Osteocyte (in vitro differentiated cells): ENCODE measurements at regions not wholly inside any gene's neighbourhood (a gene's known extent, or its start where the extent isn't known, plus 50 kb on each side); places are given as distances from the start of the nearest gene placed in this dataset.

Source experiments
- DNase-seq: peaks from one replicate; pipeline ENCODE4 v3.0.0; 2021; ENCODE audit warnings: mixed read lengths; ENCODE audit not compliant: unreplicated experiment; ENCODE audit errors: extremely low spot score
- H3K27ac Mint-ChIP-seq: one replicate; pipeline ENCODE4 v1.8.0; 2021; ENCODE audit warnings: mild to moderate bottlenecking, mixed read lengths; ENCODE audit not compliant: unreplicated experiment
- H3K27me3 Mint-ChIP-seq: one replicate; pipeline ENCODE4 v1.8.0; 2021; ENCODE audit warnings: mixed read lengths; ENCODE audit not compliant: unreplicated experiment
- H3K36me3 Mint-ChIP-seq: one replicate; pipeline ENCODE4 v1.8.0; 2021; ENCODE audit warnings: mixed read lengths; ENCODE audit not compliant: unreplicated experiment
- H3K4me1 Mint-ChIP-seq: one replicate; pipeline ENCODE4 v1.8.0; 2021; ENCODE audit warnings: mixed read lengths; ENCODE audit not compliant: unreplicated experiment
- H3K4me3 Mint-ChIP-seq: one replicate; pipeline ENCODE4 v1.8.0; 2021; ENCODE audit warnings: mild to moderate bottlenecking, moderate library complexity, mixed read lengths; ENCODE audit not compliant: unreplicated experiment
- H3K9me3 Mint-ChIP-seq: one replicate; pipeline ENCODE4 v1.8.0; 2021; ENCODE audit warnings: mixed read lengths; ENCODE audit not compliant: unreplicated experiment
- TF ChIP-seq, protein P1 (sequence below): fragments of 200-600 bp; sonication (generic); IDR thresholded peaks from 2 replicates; pipeline ENCODE4 v1.5.0; 2021; ENCODE audit warnings: antibody characterized with exemption, mild to moderate bottlenecking, moderate library complexity

DNA sequence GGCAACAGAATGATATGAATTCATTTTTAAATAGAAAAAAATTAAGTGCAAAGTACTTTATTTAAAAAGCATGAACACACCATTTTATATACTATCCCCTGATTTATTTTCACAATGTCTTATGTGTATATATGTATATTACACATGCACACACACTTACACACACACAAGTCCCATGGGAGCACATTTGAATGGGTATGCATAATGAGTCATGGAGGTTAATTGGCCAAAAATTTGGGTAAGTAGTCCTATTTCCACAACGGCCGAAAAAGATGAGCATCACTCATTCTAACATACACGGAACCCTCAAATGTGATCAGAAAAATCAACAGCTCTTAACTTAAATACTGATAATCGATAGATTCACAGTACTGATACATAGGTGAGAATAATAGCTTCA, 97.4 kb upstream of the NABP1 start:
- H3K27ac Mint-ChIP-seq, result no peak overlapping the region
- no peak for DNase-seq
- no peak overlapping the region for H3K4me3 Mint-ChIP-seq
- TF ChIP-seq, protein P1, sequence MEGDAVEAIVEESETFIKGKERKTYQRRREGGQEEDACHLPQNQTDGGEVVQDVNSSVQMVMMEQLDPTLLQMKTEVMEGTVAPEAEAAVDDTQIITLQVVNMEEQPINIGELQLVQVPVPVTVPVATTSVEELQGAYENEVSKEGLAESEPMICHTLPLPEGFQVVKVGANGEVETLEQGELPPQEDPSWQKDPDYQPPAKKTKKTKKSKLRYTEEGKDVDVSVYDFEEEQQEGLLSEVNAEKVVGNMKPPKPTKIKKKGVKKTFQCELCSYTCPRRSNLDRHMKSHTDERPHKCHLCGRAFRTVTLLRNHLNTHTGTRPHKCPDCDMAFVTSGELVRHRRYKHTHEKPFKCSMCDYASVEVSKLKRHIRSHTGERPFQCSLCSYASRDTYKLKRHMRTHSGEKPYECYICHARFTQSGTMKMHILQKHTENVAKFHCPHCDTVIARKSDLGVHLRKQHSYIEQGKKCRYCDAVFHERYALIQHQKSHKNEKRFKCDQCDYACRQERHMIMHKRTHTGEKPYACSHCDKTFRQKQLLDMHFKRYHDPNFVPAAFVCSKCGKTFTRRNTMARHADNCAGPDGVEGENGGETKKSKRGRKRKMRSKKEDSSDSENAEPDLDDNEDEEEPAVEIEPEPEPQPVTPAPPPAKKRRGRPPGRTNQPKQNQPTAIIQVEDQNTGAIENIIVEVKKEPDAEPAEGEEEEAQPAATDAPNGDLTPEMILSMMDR, result no peak
- H3K9me3 Mint-ChIP-seq, result no peaks in the 10 kb centered on the region
- H3K36me3 Mint-ChIP-seq, result no peaks in the 10 kb centered on the region
- no peaks in the 10 kb centered on the region for H3K27me3 Mint-ChIP-seq
- no peaks in the 10 kb centered on the region for H3K4me1 Mint-ChIP-seq

DNA sequence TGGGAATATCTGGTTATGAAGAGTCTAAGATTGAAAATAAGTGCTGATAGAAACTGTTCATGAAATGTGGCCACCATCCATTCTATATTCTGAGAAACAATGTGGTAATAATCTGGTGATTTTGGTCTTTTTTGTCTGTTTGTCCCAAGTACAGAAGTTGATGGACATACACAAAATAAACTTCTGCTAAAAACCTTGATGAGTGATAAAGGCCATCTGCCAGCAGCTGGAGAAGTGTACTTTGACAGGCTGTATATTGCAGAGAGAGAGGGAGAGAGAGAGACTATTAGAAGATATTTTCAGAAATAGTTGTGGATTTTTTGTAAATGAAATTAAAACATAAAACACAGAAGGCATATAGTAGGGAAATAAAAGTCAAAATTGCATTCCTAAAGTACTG, 96.9 kb upstream of the NABP1 start:
- no peak for DNase-seq
- Mint-ChIP-seq H3K4me1 (no peaks in the 10 kb centered on the region), H3K27ac (no peak overlapping the region), H3K27me3 (no peaks in the 10 kb centered on the region), H3K36me3 (no peaks in the 10 kb centered on the region), H3K4me3 (no peak overlapping the region), H3K9me3 (no peaks in the 10 kb centered on the region)
- TF ChIP-seq, protein P1, result no peak

DNA sequence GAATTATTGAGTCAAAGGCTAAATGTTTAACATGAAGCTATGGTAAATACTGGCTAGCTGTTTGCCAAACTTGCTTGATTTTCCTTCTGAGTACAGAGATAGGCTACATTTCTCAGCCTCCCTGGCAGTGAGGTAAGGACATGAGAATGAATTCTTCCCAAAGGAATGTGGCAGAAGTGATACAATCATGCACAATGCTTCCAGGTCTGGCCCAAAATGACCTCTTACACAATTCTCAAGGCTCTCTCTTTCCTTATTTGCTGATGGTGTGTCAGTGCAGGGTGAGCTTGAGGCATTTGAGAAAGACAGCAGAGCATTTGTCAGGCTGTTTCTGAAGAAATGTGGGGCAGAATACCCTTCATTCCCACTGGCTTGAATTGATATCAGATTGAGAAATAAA, 95.6 kb upstream of the NABP1 start:
- H3K27ac Mint-ChIP-seq, result no peak overlapping the region
- no peaks in the 10 kb centered on the region for H3K9me3 Mint-ChIP-seq
- H3K4me3 Mint-ChIP-seq, result no peak overlapping the region
- H3K36me3 Mint-ChIP-seq, result no peaks in the 10 kb centered on the region
- no peaks in the 10 kb centered on the region for H3K27me3 Mint-ChIP-seq
- DNase-seq, result no peak
- no peaks in the 10 kb centered on the region for H3K4me1 Mint-ChIP-seq
- TF ChIP-seq, protein P1, result no peak

DNA sequence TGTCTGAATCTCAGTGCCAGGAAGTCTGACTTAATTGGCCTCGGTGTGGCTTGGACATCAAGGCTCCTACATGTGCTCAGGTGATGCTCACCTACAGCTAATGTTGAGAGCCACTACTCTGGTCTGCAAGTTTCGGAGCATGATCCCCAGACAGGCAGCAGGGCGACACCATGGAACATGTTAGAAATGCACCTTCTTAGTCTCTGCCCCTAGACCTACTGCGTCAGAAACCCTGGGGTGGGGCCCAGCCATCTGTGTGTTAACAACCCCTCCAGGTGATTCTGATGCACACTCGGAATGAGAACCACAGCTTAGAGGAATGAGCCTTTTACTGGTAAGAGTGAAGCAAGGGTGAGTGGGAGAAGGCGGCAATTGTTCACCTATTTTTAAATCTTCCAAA, 86.9 kb upstream of the NABP1 start:
- TF ChIP-seq, protein P1, result no peak

DNA sequence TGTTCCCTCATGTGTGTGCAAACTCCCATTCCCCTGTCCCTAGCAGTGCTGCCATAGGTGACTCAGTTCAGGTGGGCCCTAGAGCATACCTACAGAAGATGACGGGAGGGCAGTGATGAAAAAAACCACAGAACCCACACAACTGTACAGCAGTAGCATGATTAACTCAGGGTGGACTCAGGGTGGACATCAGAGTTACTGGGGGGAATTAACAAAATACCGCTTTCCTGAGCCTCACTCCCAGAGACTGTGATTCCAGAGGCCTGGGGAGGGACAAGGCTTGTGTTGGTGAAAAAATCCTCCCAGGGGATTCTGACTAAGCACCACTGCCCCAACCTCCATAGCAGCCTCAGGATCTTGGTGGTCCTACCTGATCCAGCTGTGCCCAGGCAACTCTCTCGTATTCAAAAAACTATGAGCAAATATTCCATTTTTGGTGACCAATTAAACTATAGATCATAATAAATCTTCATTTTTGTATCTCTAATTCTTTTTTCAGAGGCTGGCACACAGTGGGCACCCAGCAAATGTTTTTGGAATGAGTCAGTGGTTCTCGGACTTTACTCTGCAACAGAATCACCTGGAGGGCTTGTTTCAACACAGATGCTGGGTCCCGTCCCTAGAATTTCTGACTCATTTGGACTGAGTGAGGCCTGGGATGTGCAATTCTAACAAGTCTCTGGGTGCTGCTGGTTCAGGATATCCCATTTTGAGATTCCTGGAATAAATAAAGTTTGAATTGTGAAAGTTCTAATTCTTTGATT, 84.1 kb upstream of the NABP1 start:
- H3K9me3 Mint-ChIP-seq, result no peaks in the 10 kb centered on the region
- H3K27me3 Mint-ChIP-seq, result no peaks in the 10 kb centered on the region
- TF ChIP-seq, protein P1, result no peak
- peaks cover 8% of the 10 kb centered on the region for H3K4me1 Mint-ChIP-seq
- H3K4me3 Mint-ChIP-seq, result no peak overlapping the region
- no peak overlapping the region for H3K27ac Mint-ChIP-seq
- H3K36me3 Mint-ChIP-seq, result no peaks in the 10 kb centered on the region
- no peak for DNase-seq

More for the DNA sequence above, 86.9 kb upstream of the NABP1 start:
- Mint-ChIP-seq H3K9me3 (no peaks in the 10 kb centered on the region), H3K4me3 (no peak overlapping the region), H3K4me1 (peaks cover 8% of the 10 kb centered on the region), H3K36me3 (no peaks in the 10 kb centered on the region), H3K27ac (no peak overlapping the region), H3K27me3 (no peaks in the 10 kb centered on the region)
- DNase-seq, result no peak
